ENCODE measurements at regions not wholly inside any gene's neighbourhood (a gene's known extent, or its start where the extent isn't known, plus 50 kb on each side); places are given as distances from the start of the nearest gene placed in this dataset.
"Not testable (repeated sequence)": the region's sequence is repeated elsewhere in the genome, so short reads cannot be mapped to it uniquely, and the experiment has no call there.

DNA sequence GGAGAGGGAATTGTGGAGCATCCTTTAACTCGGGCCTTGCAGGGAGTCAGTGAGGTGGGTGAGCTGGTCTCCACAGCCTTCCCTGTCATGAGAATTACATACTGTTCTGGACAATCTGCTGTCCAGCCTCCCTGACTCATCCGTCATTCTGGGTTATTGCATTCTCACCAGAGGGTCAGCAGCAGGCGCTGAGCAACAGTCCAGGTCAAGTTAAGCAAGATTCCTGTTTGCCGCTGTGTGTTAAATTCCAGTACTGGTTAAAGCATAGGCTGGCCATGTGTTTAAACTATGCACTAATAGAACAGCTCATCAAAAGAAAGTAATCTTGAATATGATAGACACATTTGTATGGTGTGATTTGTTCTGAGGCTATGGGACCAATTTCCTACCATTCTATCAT lies 167.1 kb upstream of the LRRC61 start:
- not testable (repeated sequence) for TF ChIP-seq CHD4 (IDR thresholded peaks at IDR 0.05); POLR2A (IDR thresholded peaks at IDR 0.05; ENCODE audit: low read depth, low read length); CTCF (IDR thresholded peaks at IDR 0.05 in 2 of 3, conservative IDR thresholded peaks at IDR 0.05 in 1 of 3; ENCODE audit: control insufficient read depth in 2 of 3, extremely low read depth in 1 of 3, insufficient read depth in 1 of 3, low read depth in 3 of 3, low read length in 3 of 3); RAD51 (IDR thresholded peaks at IDR 0.05); SP1 (IDR thresholded peaks at IDR 0.05; ENCODE audit: low read depth, low read length); CHD2 (IDR thresholded peaks at IDR 0.05; ENCODE audit: borderline replicate concordance, low read depth, low read length); NR2C1 (IDR thresholded peaks at IDR 0.05); FOXM1 (IDR thresholded peaks at IDR 0.05; ENCODE audit: low read depth, low read length); SRF (IDR thresholded peaks at IDR 0.05; ENCODE audit: low read depth in 2 of 2, low read length in 2 of 2)
- TF ChIP-seq, protein P1, sequence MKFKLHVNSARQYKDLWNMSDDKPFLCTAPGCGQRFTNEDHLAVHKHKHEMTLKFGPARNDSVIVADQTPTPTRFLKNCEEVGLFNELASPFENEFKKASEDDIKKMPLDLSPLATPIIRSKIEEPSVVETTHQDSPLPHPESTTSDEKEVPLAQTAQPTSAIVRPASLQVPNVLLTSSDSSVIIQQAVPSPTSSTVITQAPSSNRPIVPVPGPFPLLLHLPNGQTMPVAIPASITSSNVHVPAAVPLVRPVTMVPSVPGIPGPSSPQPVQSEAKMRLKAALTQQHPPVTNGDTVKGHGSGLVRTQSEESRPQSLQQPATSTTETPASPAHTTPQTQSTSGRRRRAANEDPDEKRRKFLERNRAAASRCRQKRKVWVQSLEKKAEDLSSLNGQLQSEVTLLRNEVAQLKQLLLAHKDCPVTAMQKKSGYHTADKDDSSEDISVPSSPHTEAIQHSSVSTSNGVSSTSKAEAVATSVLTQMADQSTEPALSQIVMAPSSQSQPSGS (IDR thresholded peaks at IDR 0.05; ENCODE audit: low read length) = not testable (repeated sequence)
